NCI-H748 (cell line): ENCODE measurements at regions not wholly inside any gene's neighbourhood (a gene's known extent, or its start where the extent isn't known, plus 50 kb on each side); places are given as distances from the start of the nearest gene placed in this dataset.
"Not testable (repeated sequence)": the region's sequence is repeated elsewhere in the genome, so short reads cannot be mapped to it uniquely, and the experiment has no call there.

Experiments used
- DNase-seq: peaks from one replicate; lab custom pipeline; 2025; ENCODE audit not compliant: unreplicated experiment; lab: John Stamatoyannopoulos, UW

DNA sequence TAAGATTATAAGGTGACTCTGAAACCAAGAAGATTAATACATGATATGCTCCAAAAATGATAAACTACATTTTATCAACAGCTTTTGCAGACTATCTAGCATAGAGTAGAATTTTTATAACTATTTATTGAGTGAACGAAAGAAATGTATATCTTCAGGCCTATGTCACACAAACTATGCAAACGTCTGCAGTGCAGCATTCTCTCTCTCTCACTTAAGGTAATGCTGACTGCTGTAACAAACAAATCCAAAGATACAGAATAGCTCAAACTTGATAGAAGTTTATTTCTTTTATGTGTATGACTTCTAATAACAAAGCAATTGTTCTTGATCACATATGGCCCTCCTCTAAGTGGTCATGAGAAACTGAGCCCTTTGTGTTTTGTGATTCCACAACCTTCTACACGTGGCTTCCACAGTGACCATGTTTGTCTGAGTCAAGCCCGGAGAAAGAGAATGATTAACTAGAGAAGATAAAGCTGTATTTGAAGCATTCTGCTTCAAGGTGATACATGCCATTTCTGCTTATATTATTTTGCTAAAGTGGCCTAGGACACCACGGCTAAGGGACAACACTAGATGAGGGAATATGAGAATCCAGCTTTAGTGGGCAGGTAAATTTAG, 1352.7 kb upstream of the TMEM132C start:
- no peak for DNase-seq

DNA sequence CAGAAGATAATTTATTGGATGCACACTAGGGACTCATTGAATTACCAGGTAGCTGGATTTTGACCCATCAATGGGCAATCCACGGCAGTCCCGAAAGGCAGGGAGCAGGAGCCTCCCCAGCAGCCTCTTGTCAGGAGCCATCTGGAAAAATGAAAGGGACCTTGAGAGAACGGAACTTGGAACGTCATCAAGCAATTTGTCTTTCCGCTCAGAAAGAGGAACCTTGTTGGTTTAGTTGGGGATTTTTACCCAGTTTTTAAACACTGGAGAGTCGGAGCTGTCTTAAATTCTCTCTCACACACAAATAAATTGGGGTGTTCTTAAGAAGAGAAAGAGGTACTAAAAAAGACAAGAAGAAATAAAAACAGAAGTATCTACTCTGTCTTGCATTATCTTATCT, 1351.7 kb upstream of the TMEM132C start:
- no peak for DNase-seq

DNA sequence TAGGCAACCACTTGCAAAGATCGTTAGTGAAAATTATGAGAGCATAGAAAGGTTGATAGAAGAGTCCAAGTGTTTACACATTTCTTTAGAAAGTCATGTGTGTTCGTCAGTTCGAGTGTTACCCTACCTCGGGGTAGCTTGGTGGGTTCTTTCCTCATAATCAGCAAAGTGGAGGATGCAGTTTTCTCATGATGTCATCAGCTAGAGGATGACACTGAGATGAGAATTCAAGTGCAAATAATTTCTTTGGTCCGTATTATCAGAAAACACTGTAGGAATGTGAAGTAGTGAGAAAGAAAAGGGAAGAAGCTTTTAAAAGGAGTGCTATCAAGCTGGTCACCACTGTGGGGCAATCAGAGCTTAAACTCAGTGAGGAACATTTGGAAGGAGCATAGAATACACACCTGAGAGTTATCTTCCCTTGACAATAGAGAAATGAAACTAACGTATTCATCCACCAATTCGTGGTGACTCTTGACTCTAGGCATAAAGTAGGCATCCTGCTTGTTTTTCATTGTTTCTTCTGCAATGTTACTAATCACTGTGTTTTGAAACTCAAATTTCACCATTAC, 1340.9 kb upstream of the TMEM132C start:
- DNase-seq = peak; percentile 44

GRCh38 chr12:126930234-126930633, 1336.7 kb upstream of the TMEM132C start:
- DNase-seq = no peak

- no peak for DNase-seq
Observed at GRCh38 chr12:126932156-126932555, 1334.8 kb upstream of the TMEM132C start.

- DNase-seq = no peak
Observed at GRCh38 chr12:126935435-126935834, 1331.5 kb upstream of the TMEM132C start.

DNA sequence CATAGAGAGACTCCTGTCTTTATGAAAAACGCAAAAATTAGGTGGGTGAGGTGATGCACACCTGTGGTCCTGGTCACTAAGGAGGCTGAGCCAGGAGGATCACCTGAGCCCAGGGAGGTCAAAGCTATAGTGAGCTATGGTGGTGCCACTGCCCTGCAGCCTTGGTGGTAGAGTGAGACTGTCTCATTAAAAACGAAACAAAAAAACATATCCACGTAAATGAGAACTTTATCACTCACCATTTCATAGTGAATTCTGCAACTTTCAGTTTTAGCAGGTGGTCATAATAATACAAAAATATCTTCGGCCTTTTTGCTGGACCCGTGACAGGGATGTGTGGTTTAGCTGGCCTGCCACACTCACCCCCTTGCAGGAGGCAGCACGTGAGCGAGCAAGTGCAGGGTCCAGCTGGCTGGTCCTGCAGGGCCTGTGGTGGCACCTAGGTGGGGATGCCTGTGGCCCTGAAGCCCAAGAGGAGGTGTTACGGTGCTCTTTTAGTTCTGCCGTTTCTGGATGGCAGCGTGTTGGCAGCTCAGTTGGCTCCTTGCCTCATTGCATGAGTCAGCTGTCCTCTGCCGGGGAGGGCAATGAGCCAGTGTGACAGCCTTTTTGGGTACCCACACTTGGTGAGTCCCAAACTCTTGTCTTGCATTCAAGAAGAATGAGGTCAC, 1330.7 kb upstream of the TMEM132C start:
- no peak for DNase-seq

DNA sequence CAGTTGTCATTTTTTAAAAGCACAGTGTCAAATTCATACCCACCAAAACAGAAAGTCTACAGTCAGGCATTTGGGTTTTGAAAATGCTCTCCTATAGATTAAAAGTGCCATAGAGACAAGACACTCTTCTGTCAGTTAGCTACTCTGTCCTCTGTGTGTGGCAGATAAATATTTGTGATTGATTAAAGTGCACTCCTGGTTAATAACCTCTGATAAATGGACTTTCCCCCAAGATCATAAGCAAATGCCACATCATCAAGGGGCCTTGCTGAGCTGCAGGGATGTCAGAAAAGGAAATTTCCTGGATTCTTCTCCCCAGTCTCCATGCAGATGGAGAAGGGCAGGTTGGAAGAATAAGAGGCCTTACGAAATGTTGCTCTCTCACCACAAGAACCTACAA, 1329.5 kb upstream of the TMEM132C start:
- DNase-seq = no peak

- no peak for DNase-seq
Observed at GRCh38 chr12:126944684-126945083, 1322.3 kb upstream of the TMEM132C start.

DNA sequence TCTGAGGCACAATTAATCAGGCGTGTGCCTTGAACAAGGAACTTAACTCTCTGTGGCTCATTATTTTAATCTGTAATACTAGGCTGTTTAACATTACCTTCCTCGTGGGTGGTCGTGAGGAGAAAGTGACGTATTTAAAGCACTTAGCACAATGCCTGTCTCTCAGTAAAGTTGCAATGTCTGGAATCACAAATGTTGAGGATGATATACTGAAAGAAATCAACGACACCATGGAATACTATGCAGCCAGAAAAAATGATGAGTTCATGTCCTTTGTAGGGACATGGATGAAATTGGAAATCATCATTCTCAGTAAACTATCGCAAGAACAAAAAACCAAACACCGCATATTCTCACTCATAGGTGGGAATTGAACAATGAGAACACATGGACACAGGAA, 1320.0 kb upstream of the TMEM132C start:
- DNase-seq = not testable (repeated sequence)

DNA sequence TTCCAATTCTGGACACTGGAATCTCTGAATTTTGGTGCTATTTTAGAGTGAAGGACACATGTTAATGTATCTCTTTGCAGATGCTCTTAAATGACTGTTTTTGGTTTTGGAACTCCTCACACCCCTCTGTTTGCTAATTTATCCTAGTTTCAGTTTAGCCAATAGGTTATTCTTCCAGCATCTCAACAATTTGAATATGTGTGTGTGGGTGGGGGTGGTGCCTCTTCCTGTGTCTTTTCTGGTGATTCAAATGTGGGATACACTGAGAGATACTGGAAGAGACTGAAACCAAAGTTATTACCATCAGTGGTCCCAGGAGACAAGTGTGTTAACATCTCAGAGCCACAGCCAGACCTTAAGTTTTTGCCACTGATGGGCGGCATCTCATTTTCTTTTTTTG, 1317.4 kb upstream of the TMEM132C start:
- no peak for DNase-seq

GRCh38 chr12:126950266-126950665, 1316.7 kb upstream of the TMEM132C start:
- DNase-seq = no peak

DNA sequence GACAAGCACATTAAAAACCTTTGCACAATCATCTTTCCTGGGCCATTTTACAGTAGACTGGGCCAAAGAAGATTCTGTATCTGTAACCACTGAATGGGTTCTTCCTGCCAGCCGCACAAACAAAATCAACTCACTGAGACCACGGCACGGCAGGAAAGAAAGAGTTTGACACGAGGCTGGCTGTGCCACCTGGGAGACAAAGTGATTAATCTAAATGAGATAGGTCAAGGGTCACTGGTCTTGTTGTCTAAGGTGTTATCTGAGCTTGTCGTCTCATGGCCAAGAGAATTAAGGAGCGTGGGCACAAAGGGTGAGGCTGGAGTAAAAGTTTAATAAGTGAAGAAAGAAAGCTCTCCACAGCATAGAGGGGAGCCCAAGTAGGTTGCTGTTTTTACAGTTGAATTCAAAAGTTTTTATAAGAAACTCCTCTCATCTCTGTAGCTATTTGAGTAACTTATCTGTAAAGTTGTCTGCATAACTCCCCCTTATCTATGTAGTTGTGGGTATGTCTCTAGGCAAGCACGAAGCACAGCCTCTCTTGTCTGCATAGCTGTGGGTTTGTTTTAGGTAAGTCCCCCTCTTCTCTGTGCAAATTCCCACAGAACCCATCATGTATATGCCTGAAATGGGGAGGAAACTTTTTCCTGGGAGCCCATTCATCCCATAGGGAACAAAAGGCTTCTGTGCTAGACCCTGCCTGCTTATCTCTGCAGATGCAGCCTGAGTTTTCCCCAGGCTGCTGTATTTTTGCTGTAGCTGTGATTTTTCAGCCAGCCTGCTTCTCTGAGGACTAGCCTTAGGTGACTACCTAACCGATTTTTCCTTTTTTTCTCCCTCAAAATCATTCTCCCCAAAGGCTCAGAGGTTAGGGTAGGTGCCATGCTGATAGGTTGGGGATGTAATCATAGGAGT, 1314.6 kb upstream of the TMEM132C start:
- DNase-seq = peak; percentile 13

DNA sequence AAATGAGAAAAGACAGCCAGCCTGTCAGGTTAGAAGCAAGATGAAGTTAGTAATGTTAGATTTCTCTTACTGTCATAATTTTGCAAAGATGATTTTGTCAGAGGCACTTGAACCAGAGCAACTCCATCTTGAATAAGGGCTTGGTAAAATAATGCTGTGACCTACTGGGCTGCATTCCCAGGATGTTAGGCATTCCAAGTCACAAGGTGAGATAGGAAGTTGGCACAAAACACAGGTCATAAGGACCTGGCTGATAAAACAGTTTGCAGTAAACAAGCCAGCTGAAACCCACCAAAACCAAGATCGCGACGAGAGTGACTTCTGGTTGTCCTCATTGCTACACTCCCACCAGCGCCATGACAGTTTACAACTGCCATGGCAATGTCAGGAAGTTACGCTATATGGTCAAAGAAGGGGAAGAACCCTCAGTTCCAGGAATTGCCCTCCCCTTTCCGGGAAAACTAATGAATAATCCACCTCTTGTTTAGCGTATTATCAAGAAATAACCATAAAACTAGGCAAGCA, 1313.5 kb upstream of the TMEM132C start:
- no peak for DNase-seq

- no peak for DNase-seq
Observed at GRCh38 chr12:126960221-126960620, 1306.7 kb upstream of the TMEM132C start.

DNA sequence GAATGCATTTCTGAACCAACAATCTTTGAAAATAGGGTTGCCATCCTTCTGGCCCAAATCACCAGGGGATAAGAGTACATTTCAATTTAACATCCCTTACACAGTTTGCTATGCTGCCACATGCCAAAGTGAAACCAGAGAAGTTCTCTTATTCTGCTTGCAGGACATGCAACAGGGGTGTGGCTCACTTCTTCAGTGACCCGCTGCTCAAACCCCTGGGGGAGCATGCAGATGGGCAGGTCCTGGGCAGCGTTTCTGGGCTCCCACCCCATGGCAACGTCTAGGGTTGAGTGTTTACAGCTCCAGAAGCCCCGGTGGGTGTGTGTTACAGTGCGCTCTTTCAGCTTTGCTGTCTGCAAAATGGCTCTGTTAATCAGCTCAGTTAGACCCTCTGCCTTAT, 1306.3 kb upstream of the TMEM132C start:
- DNase-seq = peak; percentile 67

- no peak for DNase-seq
Observed at GRCh38 chr12:126963825-126964224, 1303.1 kb upstream of the TMEM132C start.

DNA sequence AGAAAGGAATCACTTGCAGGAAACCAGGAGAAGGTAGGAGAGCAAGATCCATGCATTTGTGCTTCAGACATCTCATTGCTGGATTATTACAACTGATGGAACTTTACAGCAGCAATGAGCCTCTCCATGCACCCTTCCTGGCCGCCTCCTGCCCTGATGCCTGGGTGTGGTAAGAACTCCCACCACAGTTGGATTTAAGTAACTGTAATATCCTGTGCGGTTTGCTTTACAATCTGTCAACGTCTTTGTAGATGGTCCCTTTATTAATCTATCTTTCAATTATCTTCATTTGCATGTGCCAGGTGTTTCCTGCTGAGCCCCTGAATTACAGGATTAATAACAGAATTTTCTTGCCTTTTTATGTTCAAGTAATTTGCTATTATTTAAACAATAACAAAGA, 1300.5 kb upstream of the TMEM132C start:
- DNase-seq = no peak

DNA sequence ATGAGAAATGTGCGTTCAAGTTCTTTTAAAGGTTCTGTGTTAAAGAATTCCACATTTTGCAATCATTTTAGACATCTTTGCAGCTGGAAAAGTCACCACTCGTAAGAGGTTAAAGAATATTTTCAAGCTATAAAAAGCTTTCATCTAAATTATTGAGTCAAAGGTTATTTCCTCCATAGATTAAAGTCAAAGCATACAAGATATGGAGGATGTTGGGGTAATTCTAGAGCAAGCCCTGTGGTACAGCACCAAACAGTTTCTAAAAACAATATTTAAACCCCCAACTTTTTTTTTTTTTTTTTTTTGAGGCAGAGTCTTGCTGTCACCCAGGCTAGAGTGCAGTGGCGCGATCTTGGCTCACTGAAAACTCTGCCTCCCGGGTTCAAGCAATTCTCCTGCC, 1299.8 kb upstream of the TMEM132C start:
- DNase-seq = no peak

DNA sequence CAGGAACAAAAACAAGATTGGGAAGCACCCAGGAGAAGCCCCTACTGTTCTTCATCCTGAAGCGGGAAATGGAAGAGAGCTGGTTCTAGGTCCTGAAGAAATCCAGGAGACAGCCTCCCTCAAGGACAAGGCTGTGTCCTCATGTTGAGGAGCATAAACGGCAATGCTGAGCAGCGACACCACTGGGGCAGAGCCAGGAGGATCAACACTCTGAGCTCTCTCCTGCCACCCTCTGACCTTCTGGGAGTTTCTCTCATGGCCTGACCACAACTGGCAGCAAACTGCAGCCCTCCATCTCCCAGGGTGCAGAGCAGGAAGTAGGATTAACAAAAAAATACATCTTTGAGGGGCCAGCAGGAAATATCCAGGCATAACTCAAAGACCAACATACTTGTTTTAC, 1292.2 kb upstream of the TMEM132C start:
- DNase-seq = no peak

GRCh38 chr12:126976579-126976978, 1290.4 kb upstream of the TMEM132C start:
- DNase-seq = no peak
